ENCODE measurements at regions not wholly inside any gene's neighbourhood (a gene's known extent, or its start where the extent isn't known, plus 50 kb on each side); places are given as distances from the start of the nearest gene placed in this dataset.
"Not testable (repeated sequence)": the region's sequence is repeated elsewhere in the genome, so short reads cannot be mapped to it uniquely, and the experiment has no call there.

- H3K27me3 ChIP-seq: peaks cover 0 to 31% (median 0%) of the 10 kb centered on the region in 9 donors
- 57 to 67% (median 63%) methylated on average over 12 of the region's 12 CpGs for whole genome bisulfite sequencing, 4 donors
- H3K36me3 ChIP-seq: not testable (repeated sequence)
These were observed 124.6 kb upstream of the SULF2 start for GRCh38 chr20:47909696-47910369.

GRCh38 chr20:47908361-47909035 is 123.2 kb upstream of the SULF2 start:
- intact Hi-C loops (cut with DNase I); ATAC-seq; H3K27ac ChIP-seq; H3K4me3 ChIP-seq; H3K9me3 ChIP-seq; DNase-seq; H3K36me3 ChIP-seq; H3K4me1 ChIP-seq: not testable (repeated sequence)
- peaks cover 0 to 31% (median 0%) of the 10 kb centered on the region in 9 donors for H3K27me3 ChIP-seq
- 40 to 54% (median 51%) methylated on average over 12 to 15 of the region's 15 CpGs for WGBS, 4 donors

More at GRCh38 chr20:47909696-47910369, 124.6 kb upstream of the SULF2 start:
- H3K4me3 ChIP-seq; DNase-seq; H3K4me1 ChIP-seq; intact Hi-C loops (cut with DNase I); ATAC-seq; H3K9me3 ChIP-seq; H3K27ac ChIP-seq: not testable (repeated sequence)

GRCh38 chr20:47907951-47908350 is 122.7 kb upstream of the SULF2 start:
- intact Hi-C loops (cut with DNase I); H3K36me3 ChIP-seq; H3K9me3 ChIP-seq; H3K27ac ChIP-seq; H3K4me1 ChIP-seq; H3K4me3 ChIP-seq; DNase-seq; ATAC-seq: not testable (repeated sequence)
- H3K27me3 ChIP-seq: peaks cover 0 to 31% (median 0%) of the 10 kb centered on the region in 9 donors
- 46 to 59% (median 53%) methylated on average over 7 of the region's 7 CpGs for WGBS, 4 donors

GRCh38 chr20:47907031-47907675 is 121.9 kb upstream of the SULF2 start:
- ATAC-seq: no peak
- H3K9me3 ChIP-seq: no peaks in the 10 kb centered on the region
- no peak for DNase-seq
- H3K4me3 ChIP-seq: no peak overlapping the region
- H3K36me3 ChIP-seq: no peaks in the 10 kb centered on the region
- TF ChIP-seq POLR2A (IDR thresholded peaks at IDR 0.05): no peak
- no peak for TF ChIP-seq CTCF (IDR thresholded peaks at IDR 0.05)
- H3K27me3 ChIP-seq: peaks cover 0 to 25% (median 0%) of the 10 kb centered on the region in 9 donors
- no peaks in the 10 kb centered on the region for H3K4me1 ChIP-seq
- 73 to 75% (median 74%) methylated on average over 13 of the region's 13 CpGs for WGBS, 4 donors
- intact Hi-C loops (cut with DNase I): no loop called here
- no peak overlapping the region for H3K27ac ChIP-seq

- Histone ChIP-seq H3K4me1 (no peaks in the 10 kb centered on the region), H3K9me3 (no peaks in the 10 kb centered on the region), H3K4me3 (no peak overlapping the region), H3K27ac (no peak overlapping the region), H3K27me3 (peaks cover 0 to 19% (median 0%) of the 10 kb centered on the region in 9 donors), H3K36me3 (no peaks in the 10 kb centered on the region)
- DNase-seq (no peak), ATAC-seq (no peak)
- TF ChIP-seq POLR2A (IDR thresholded peaks at IDR 0.05) (no peak), CTCF (IDR thresholded peaks at IDR 0.05) (no peak)
- intact Hi-C loops (cut with DNase I): no loop called here
- 70 to 78% (median 73%) methylated on average over 12 of the region's 12 CpGs for WGBS, 4 donors
These were observed 121.0 kb upstream of the SULF2 start for GRCh38 chr20:47906348-47906660.
